Ovary (tissue), 7 donors: ENCODE measurements at regions not wholly inside any gene's neighbourhood (a gene's known extent, or its start where the extent isn't known, plus 50 kb on each side); places are given as distances from the start of the nearest gene placed in this dataset.

ENCODE experiments used
- DNase-seq, 5 donors: peaks; one replicate each; pipeline ENCODE4 v3.0.0-alpha.2; 2019 to 2020
- H3K27ac ChIP-seq, 2 donors: fragments of 200-600 bp; one replicate each; pipeline versions ENCODE4 v1.5.1 to v1.8.0; 2019 to 2022
- H3K27me3 ChIP-seq: fragments of 200-600 bp; one replicate; pipeline ENCODE4 v1.8.0; 2022
- H3K36me3 ChIP-seq: fragments of 200-600 bp; sonication (generic); one replicate; pipeline ENCODE4 v1.5.1; 2019
- H3K4me1 ChIP-seq: one replicate; pipeline ENCODE4 v1.8.1; 2013; ENCODE audit warnings: mild to moderate bottlenecking, moderate library complexity; ENCODE audit not compliant: insufficient read depth
- H3K4me3 ChIP-seq: fragments of 200-600 bp; sonication (generic); one replicate; pipeline ENCODE4 v1.5.1; 2017
- H3K9me3 ChIP-seq, 2 donors: fragments of 200-600 bp in 1 of 2; sonication (generic) in 1 of 2; one replicate each; pipeline versions ENCODE4 v1.5.1 to v1.8.1; 2013 to 2019; ENCODE audit warnings: mild to moderate bottlenecking in 1 of 2, moderate library complexity in 1 of 2
- CTCF ChIP-seq, 3 donors: fragments of 450-650 bp in 2 of 3; fragments of 200-600 bp in 1 of 3; IDR thresholded peaks; one replicate each; pipeline versions ENCODE4 v1.5.1 to v1.8.0; 2016 to 2022; ENCODE audit warnings: antibody characterized with exemption in 3 of 3, mild to moderate bottlenecking in 1 of 3
- EP300 ChIP-seq: sonication (generic); formaldehyde crosslinking; IDR thresholded peaks from one replicate; pipeline ENCODE4 v1.6.1; 2017; ENCODE audit warnings: antibody characterized with exemption
- POLR2A ChIP-seq: fragments of 450-650 bp; IDR thresholded peaks from one replicate; pipeline ENCODE4 v1.6.1; 2017; ENCODE audit warnings: antibody characterized with exemption, mild to moderate bottlenecking, moderate library complexity
- WGBS, 3 donors: extraction: QIAGEN DNeasy Blood & Tissue Kit in 1 of 3; methylation state at CpG; one replicate each; pipeline versions ENCODE4 v1.1.5 to v1.1.7; 2013 to 2017; 5-methylcytosine and 5-hydroxymethylcytosine counted together
- intact Hi-C, 4 donors: fragments of 100-400 bp; cut with DNase I; formaldehyde crosslinking; loops; one replicate each; pipeline versions ENCODE4 v1.11.0 to v1.15.1; 2022 to 2023
- donor health status: DM: no; HTN: no; CAD: no; lungs with moderate emphysema.
- donor health status: DM: no; HTN: no; CAD: no.
- donor health status: Bipolar disorder and iron deficiency.
- donor health status: DM: no; HTN: no; CAD: no.
- donor health status: DM: yes; HTN: yes; CAD: no.

- Histone ChIP-seq H3K27ac (no peak overlapping the region), H3K9me3 (no peaks in the 10 kb centered on the region), H3K27me3 (no peaks in the 10 kb centered on the region), H3K4me1 (no peaks in the 10 kb centered on the region), H3K4me3 (no peak overlapping the region), H3K36me3 (no peaks in the 10 kb centered on the region)
- 30 to 33% (median 32%) methylated on average over 3 of the region's 3 CpGs for whole genome bisulfite sequencing, 3 donors
- DNase-seq, result no peak
- intact Hi-C loops, result no loop called here
- no peak for TF ChIP-seq POLR2A
- TF ChIP-seq EP300, result no peak
- no peak for TF ChIP-seq CTCF (IDR thresholded peaks at IDR 0.05)
Measured at GRCh38 chrX:142663330-142664095, 362.2 kb upstream of the SPANXN4 start.

GRCh38 chrX:142661696-142662095 lies 364.0 kb upstream of the SPANXN4 start:
- Histone ChIP-seq H3K27ac (no peak overlapping the region), H3K36me3 (no peaks in the 10 kb centered on the region), H3K27me3 (no peaks in the 10 kb centered on the region), H3K4me3 (no peak overlapping the region), H3K9me3 (no peaks in the 10 kb centered on the region), H3K4me1 (no peaks in the 10 kb centered on the region)
- WGBS, 3 donors, result 71 to 78% (median 71%) methylated on average over 6 of the region's 6 CpGs
- intact Hi-C loops, result no loop called here
- no peak for DNase-seq
- TF ChIP-seq EP300 (no peak), POLR2A (no peak), CTCF (IDR thresholded peaks at IDR 0.05) (no peak)

- no peaks in the 10 kb centered on the region for H3K27me3 ChIP-seq
- intact Hi-C loops, result no loop called here
Measured at GRCh38 chrX:142655507-142655906, 370.2 kb upstream of the SPANXN4 start.

GRCh38 chrX:142637206-142637605 lies 388.5 kb upstream of the SPANXN4 start:
- no peaks in the 10 kb centered on the region for H3K9me3 ChIP-seq
- no peaks in the 10 kb centered on the region for H3K4me1 ChIP-seq
- no peak overlapping the region for H3K4me3 ChIP-seq
- WGBS, 3 donors, result 39 to 48% (median 46%) methylated on average over 2 of the region's 2 CpGs
- TF ChIP-seq CTCF (IDR thresholded peaks at IDR 0.05) (no peak), EP300 (no peak), POLR2A (no peak)
- no peaks in the 10 kb centered on the region for H3K27me3 ChIP-seq
- no peak overlapping the region for H3K27ac ChIP-seq
- DNase-seq, result no peak
- intact Hi-C loops, result no loop called here
- H3K36me3 ChIP-seq, result no peaks in the 10 kb centered on the region

More at GRCh38 chrX:142655507-142655906, 370.2 kb upstream of the SPANXN4 start:
- DNase-seq, result no peak
- Histone ChIP-seq H3K9me3 (no peaks in the 10 kb centered on the region), H3K4me1 (no peaks in the 10 kb centered on the region), H3K27ac (no peak overlapping the region), H3K4me3 (no peak overlapping the region), H3K36me3 (no peaks in the 10 kb centered on the region)
- 59 to 74% (median 69%) methylated on average over 2 of the region's 2 CpGs for WGBS, 3 donors
- TF ChIP-seq EP300 (no peak), CTCF (IDR thresholded peaks at IDR 0.05) (no peak), POLR2A (no peak)
